DMS 273 treated with DMSO at 0.1 percent for 48 hours (cell line): ENCODE measurements at regions not wholly inside any gene's neighbourhood (a gene's known extent, or its start where the extent isn't known, plus 50 kb on each side); places are given as distances from the start of the nearest gene placed in this dataset.

Source experiments
- DNase-seq: peaks from one replicate; lab custom pipeline; 2025; lab: John Stamatoyannopoulos, UW

DNA sequence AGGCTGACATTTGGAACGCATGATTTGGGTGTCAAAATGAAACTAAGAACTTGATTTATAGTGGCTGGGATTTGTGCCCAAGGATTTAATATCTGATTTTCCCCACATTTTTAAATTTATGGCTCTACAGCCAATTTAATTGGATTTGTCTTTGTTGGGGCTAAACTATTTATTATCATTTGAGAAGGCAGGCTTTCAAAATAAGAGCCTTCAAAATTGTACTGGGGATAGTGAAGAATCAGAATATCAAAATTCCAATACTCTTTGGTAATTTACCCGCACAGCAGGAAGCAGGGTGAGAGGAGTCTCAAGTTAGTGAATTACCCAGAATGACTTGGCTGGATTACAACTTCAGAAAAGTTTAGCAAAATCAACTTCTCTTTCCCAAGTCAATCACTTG is 278.1 kb downstream of the LRATD1 start:
- no peak for DNase-seq

DNA sequence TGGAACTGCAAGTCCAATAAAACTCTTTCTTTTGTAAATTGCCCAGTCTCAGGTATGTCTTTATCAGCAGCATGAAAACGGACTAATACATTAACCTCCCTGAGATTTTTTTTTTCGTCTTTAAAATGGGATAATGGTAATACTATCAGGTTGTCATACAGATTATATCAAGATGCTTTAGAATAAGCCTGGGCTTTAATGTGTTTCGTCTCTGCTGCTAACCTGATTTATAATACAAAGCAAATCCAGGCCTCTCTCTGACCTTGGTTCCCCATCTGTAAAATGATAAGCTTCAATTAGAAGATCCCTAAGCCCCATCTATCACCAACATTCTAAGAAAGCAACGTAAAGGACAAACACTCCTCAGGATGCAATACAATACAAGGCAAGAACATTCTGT is 283.5 kb downstream of the LRATD1 start:
- no peak for DNase-seq

- no peak for DNase-seq
These were observed 291.5 kb downstream of the LRATD1 start for GRCh38 chr2:14923820-14924580.

DNA sequence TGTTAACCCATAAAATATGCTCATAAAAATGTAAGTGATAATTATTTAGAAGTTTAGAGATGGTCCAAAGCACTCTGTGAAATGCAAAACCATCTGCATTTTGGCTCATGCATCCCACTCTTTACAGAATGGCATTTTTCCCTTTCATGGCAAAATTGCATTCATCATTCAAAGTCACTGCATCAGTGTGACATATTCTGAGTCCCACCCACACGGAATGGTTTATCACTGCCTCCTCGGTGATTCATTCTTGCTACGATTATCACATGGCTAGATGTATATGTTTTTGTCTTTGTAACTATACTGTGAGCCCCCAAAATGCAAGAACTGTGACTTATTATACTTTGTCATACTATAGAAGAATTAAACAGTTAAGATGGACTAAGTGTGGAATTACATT is 293.0 kb downstream of the LRATD1 start:
- DNase-seq = no peak

GRCh38 chr2:14927021-14927564 is 294.6 kb downstream of the LRATD1 start:
- DNase-seq = no peak

DNA sequence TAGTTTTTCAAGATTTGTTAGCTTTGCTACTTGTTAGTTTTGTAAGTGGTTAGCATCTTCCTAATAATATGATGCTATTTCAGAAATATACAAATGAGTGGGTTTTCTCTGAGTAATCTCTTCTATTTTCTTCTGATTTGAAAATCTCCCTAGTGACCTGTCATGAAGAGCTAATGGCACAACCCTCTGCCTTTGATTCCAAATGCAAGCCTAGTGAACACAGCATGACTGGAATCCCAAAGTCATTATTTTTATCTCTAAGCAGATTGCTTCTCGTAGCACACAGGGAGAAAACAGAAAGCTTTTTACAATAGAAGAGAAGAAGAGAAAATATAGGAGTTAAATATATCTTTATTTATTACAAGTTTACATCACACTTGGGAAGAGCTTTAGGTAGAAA is 295.5 kb downstream of the LRATD1 start:
- no peak for DNase-seq

- no peak for DNase-seq
These were observed 297.9 kb downstream of the LRATD1 start for GRCh38 chr2:14930441-14930840.

DNA sequence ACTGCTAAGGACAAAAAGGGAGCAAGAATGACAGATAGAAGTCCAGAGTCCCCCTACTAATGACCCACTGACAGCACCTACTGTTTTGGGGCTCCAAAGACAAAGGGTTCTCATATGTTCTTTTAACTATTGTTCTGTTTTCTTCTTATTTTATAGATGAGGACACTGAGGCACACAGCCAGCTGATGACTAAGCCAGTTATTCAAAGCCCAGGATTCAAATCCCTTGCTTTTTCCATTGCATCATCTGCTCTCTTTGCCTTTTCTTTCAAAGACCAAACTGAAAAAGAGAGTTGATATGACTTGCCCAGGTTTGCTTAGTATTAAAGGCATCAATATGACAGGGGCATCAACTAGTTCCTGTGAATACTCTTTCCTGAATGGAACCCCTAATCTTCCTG is 299.8 kb downstream of the LRATD1 start:
- no peak for DNase-seq

GRCh38 chr2:14933753-14934152 is 301.2 kb downstream of the LRATD1 start:
- DNase-seq = no peak

DNA sequence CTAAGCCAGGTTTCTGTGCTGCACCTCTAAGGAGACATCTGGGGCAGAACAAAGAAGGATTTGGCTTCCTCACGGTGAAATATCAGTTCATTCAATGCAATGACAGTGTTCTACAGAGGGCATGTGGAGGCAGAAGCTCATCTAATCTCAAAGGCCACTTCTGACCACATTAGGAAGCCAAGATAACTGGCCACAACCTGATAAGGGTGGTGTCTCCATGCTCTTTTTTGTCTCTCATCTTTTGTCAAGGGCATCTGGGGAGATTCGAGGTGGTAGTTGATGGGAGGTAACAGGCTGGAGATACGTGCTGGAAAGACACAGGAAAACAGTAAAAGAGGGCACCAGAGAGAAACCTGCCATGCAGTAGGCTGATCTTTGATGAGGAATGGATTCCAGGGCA is 303.9 kb downstream of the LRATD1 start:
- no peak for DNase-seq

DNA sequence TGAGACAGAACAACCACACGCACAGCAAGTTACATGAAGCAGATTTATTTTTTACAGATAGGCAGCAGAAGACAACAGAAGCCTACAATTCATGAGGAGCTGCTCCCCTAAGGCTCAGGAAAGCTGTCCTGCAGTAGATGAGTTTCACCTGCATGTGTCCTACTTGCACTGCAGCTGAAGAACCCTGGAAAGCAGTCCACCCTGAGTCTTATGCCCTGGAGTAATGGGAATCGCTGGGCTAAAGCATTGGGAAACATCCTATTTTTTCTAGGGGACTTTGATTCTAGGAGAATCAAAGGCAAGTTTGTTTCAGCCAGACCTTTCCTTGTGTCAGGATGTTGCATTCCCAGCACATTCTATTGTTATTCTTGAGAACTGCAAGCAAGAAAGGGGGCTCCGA is 304.8 kb downstream of the LRATD1 start:
- no peak for DNase-seq

DNA sequence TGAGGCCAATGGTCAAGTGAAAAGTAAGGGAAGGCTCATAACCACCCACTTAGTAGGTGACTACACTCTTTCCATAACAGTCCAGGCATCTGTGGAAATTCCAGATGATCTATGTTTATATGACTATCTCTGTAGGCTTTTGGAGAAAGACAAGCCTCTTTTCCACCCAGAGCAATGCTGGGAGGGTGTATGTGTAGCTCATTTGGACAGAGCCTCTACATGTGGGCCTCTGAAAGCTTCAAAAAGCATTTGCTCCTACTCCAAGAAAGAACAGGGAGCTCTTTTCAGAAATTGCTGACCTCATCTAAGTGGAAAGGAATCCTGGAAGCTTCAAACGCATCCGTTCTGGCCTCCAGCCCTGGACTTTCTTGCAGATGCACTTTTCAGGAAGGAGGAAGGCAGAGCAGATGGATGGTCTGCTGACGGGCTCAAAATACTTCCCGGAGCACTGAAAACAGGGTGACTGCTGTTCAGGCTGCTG is 308.7 kb downstream of the LRATD1 start:
- peak; percentile 44 for DNase-seq

DNA sequence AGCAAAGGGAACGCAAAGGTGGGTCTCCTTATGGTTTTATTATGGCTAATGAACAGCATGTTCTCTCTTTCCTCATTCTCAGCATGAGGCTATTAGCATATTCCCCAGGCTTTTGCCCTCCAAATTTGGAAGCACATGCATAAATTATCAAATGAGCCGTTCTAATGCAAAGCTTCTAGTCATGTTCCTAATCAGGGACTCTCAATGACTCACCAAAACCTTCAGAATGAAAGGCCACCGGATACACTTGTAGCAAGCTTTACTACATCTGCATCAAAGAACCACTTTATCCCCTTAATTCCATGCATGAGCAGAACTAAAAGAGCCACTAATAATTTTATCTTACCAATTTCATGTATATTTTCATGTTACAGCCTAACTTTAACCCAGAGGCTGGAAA is 310.5 kb downstream of the LRATD1 start:
- no peak for DNase-seq

DNA sequence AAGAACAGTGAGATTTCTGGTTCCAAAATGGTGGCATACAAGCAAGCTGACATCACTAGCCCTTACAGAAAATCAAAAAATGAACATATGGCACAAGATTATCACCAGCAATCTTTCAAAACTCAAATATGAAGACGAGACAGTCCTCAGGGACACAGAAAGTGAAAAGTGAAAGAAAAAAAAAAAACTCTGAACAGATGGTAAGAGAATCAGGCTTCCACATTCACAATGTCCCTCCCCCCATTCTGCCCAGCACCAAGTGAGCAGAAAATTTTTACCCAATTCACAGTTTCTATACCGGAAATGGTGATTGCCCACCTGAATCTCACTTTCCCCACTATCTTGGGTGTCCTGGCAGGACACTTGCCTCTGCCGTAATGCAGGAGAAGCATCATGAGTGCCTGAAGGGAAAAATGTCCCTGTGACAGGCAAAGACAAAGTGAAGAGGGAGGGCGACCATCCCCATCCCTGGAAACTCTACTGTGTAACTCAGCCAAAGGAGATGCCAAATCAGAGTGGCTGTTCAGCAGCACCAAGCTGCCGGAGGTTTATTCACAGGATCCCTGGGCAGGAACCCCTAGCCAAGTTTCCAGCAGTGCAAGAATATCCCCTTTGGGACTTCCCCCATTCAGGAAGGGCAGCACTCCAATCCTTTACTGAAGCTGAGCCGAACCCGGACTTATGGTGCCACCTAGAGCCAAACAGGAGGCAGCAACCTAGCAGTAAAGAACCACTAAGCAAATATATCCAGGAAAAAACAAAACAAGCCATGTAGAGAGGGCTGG is 312.2 kb downstream of the LRATD1 start:
- peak; percentile 75 for DNase-seq

GRCh38 chr2:14951569-14952285 is 319.2 kb downstream of the LRATD1 start:
- DNase-seq = no peak

DNA sequence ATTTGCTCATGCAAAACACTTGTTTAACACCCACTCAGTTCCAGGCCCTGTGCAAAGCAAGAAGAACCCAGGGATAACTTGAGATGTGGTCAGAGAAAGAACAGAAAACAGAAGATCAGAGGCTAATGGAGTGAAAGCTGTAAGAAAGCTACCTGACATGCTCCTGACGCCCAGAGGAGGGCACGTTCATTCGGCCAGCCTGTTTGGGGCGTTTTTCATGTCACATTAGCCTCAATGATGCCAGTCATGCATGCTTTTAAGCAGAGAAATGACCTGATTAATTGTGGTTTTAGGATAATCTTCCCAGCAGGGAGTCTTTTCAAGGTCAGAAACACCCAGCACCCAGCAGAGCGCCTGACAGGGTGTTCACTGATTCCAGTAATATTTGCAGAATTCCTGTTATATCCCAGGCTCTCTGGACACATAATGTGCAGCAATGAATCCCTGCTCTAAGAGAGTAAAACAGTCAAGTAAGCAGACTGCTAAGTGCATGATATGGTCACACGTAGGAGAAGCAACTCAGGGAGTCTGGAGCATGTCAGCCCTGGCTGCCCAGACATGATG is 320.0 kb downstream of the LRATD1 start:
- DNase-seq = no peak

- no peak for DNase-seq
These were observed 328.3 kb downstream of the LRATD1 start for GRCh38 chr2:14960686-14961324.

- DNase-seq = no peak
These were observed 335.2 kb downstream of the LRATD1 start for GRCh38 chr2:14967729-14968128.

DNA sequence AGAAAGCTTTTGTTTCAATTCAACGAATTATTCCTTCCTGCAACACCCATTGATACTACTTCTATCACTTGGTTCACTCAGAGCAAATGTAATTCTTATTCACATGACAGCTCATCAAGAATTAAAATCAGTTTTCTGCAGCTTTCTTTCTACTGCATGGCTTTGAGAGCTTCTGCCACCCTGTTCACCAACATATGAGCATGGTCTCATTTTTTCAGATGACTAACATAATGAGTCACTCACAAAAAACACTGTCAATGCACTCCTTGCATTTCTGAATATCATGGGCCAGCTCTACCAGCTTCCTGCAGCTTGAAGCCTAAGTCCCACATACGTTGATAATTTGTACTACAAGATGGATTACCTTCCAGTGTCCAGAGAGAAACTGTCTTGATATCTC is 342.9 kb downstream of the LRATD1 start:
- DNase-seq = no peak

- no peak for DNase-seq
These were observed 344.5 kb downstream of the LRATD1 start for GRCh38 chr2:14977021-14977420.

GRCh38 chr2:14978845-14979244 is 346.3 kb downstream of the LRATD1 start:
- no peak for DNase-seq

- no peak for DNase-seq
These were observed 350.3 kb downstream of the LRATD1 start for GRCh38 chr2:14982790-14983189.
